ENCODE measurements at regions not wholly inside any gene's neighbourhood (a gene's known extent, or its start where the extent isn't known, plus 50 kb on each side); places are given as distances from the start of the nearest gene placed in this dataset.

DNA sequence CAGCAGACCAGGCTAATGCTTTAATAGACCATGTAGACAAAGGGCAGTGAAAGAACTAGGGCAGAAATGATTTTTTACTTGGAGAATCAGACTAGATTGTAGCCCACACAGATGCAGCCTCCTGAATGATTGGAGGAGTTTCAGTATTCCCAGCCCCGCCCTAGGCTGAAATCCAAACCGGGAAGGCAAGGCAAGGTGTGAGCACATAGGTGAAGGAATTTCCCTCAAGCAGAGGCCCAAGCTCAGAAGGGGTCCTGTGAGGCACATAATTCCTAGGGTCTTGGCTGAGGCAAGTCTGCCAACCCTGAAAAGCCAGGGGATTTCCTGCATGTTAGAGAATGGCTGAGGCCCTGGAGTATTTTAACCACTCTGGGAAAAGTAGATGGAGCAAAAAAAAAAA, 56.4 kb upstream of the PAK3 start:
- Histone ChIP-seq H3K9me2 (ENCODE audit: insufficient read depth) (no peaks in the 10 kb centered on the region), H3K9ac (ENCODE audit: low read length) (no peak overlapping the region), H3K79me2 (ENCODE audit: insufficient read depth, low read length) (no peaks in the 10 kb centered on the region), H3K4me1 (ENCODE audit: control insufficient read depth in 1 of 2, insufficient read depth in 2 of 2, low read length in 2 of 2) (no peaks in the 10 kb centered on the region), H3K4me3 (replicated peaks in 1 of 2; ENCODE audit: low read depth in 1 of 2, low read length in 2 of 2) (no peak overlapping the region), H3K36me3 (ENCODE audit: control insufficient read depth in 1 of 2, insufficient read depth in 2 of 2, low read length in 2 of 2) (no peaks in the 10 kb centered on the region), H3K27ac (ENCODE audit: low read depth, low read length) (no peak overlapping the region), H3K4me2 (ENCODE audit: low read length) (no peak overlapping the region), H4K20me1 (ENCODE audit: insufficient read depth) (no peaks in the 10 kb centered on the region), H3K9me3 (ENCODE audit: control insufficient read depth in 1 of 2, insufficient read depth in 1 of 2, low read depth in 1 of 2, low read length in 2 of 2) (no peaks in the 10 kb centered on the region), H3K27me3 (ENCODE audit: insufficient read depth, low read length) (0 out of 2 replicates have a peak, but pooled peaks cover 3% of the 10 kb centered on the region), H2AFZ (ENCODE audit: low read depth, low read length, poor library complexity, severe bottlenecking) (no peak overlapping the region)
- DNase-seq (ENCODE audit: low read depth, low spot score) (no peak), ATAC-seq (no peak)
- POLR2A ChIA-PET, result no interaction called here
- CTCF ChIA-PET, result no interaction called here
- BruUV-seq (replicated peaks), result no TSS peak
- RAD21 ChIA-PET (ENCODE audit: low non-redundant PET in 1 of 2, low total read pairs in 2 of 2, uncharacterized antibody in 2 of 2, unreplicated experiment in 2 of 2), result no interaction called here
- intact Hi-C loops (cut with micrococcal nuclease), result no loop called here
- no peak for TF ChIP-seq JUND (IDR thresholded peaks at IDR 0.05)
- no peak for TF ChIP-seq POLR2AphosphoS5 (IDR thresholded peaks at IDR 0.05; ENCODE audit: low read depth, low read length)
- no peak for TF ChIP-seq CEBPB (IDR thresholded peaks at IDR 0.05; ENCODE audit: low read depth)
- no peak for TF ChIP-seq YY1 (IDR thresholded peaks at IDR 0.05; ENCODE audit: extremely low read depth, insufficient replicate concordance, low read depth, low read length)
- no peak for TF ChIP-seq CBX3 (IDR thresholded peaks at IDR 0.05; ENCODE audit: low read depth)
- TF ChIP-seq ZFX (IDR thresholded peaks at IDR 0.05), result no peak
- no peak for TF ChIP-seq EZH2phosphoT487 (IDR thresholded peaks at IDR 0.05; ENCODE audit: borderline replicate concordance)
- no peak for TF ChIP-seq SP1 (IDR thresholded peaks at IDR 0.05; ENCODE audit: low read depth)
- no peak for TF ChIP-seq REST (IDR thresholded peaks at IDR 0.05; ENCODE audit: low read depth)
- TF ChIP-seq ATF3 (IDR thresholded peaks at IDR 0.05), result no peak
- no peak for TF ChIP-seq MAX (IDR thresholded peaks at IDR 0.05)
- TF ChIP-seq ZNF274 (IDR thresholded peaks at IDR 0.05; ENCODE audit: low read depth, low read length), result no peak
- no peak for TF ChIP-seq RAD21 (IDR thresholded peaks at IDR 0.05; ENCODE audit: low read depth)
- TF ChIP-seq EGR1 (IDR thresholded peaks at IDR 0.05; ENCODE audit: low read depth), result no peak
- no peak for TF ChIP-seq FOSL1 (IDR thresholded peaks at IDR 0.05; ENCODE audit: low read depth)
- TF ChIP-seq SRF (IDR thresholded peaks at IDR 0.05; ENCODE audit: low read depth), result no peak
- TF ChIP-seq POLR2A (IDR thresholded peaks at IDR 0.05; ENCODE audit: borderline replicate concordance, extremely low read depth, insufficient read depth, insufficient read length), result no peak
- no peak for TF ChIP-seq CTCF (IDR thresholded peaks at IDR 0.05 in 2 of 3, conservative IDR thresholded peaks at IDR 0.05 in 1 of 3; ENCODE audit: borderline replicate concordance in 1 of 3, insufficient read depth in 1 of 3, low read depth in 2 of 3, low read length in 2 of 3)
- no peak for TF ChIP-seq SIN3A (IDR thresholded peaks at IDR 0.05; ENCODE audit: low read depth)
